Prostate gland (tissue), 2 donors: ENCODE measurements at regions not wholly inside any gene's neighbourhood (a gene's known extent, or its start where the extent isn't known, plus 50 kb on each side); places are given as distances from the start of the nearest gene placed in this dataset.

ENCODE experiments used
- CTCF ChIP-seq, 4 experiments: fragments of 200-600 bp in 2 of 4; fragments of 450-650 bp in 2 of 4; sonication (generic) in 2 of 4; IDR thresholded peaks; 1 replicate in 3 of 4; 2 replicates in 1 of 4; pipeline ENCODE4 v1.5.1; 2016 to 2019; ENCODE audit warnings: antibody characterized with exemption in 4 of 4, mild to moderate bottlenecking in 2 of 4, moderate library complexity in 2 of 4
- POLR2A ChIP-seq: fragments of 450-650 bp; IDR thresholded peaks from one replicate; pipeline ENCODE4 v1.6.1; 2016; ENCODE audit warnings: antibody characterized with exemption, mild to moderate bottlenecking
- POLR2AphosphoS5 ChIP-seq: sonication (generic); formaldehyde crosslinking; IDR thresholded peaks from one replicate; pipeline ENCODE4 v1.6.1; 2017; ENCODE audit warnings: antibody characterized with exemption

- TF ChIP-seq CTCF (IDR thresholded peaks at IDR 0.05), result no peak
- TF ChIP-seq POLR2A, result no peak
- TF ChIP-seq POLR2AphosphoS5, result no peak
These were observed 92.5 kb upstream of the MED13L start for GRCh38 chr12:116370004-116370404.
